HG02623 (cell line): ENCODE measurements at regions not wholly inside any gene's neighbourhood (a gene's known extent, or its start where the extent isn't known, plus 50 kb on each side); places are given as distances from the start of the nearest gene placed in this dataset.
A peak's percentile ranks its signal among the peaks of the same experiment; 100 is the strongest.

ENCODE experiments used
- ATAC-seq: cut with Tn5 transposase; IDR thresholded peaks from one replicate; pipeline ENCODE4 v1.9.1; 2021; ENCODE audit warnings: moderate library complexity; ENCODE audit not compliant: unreplicated experiment

DNA sequence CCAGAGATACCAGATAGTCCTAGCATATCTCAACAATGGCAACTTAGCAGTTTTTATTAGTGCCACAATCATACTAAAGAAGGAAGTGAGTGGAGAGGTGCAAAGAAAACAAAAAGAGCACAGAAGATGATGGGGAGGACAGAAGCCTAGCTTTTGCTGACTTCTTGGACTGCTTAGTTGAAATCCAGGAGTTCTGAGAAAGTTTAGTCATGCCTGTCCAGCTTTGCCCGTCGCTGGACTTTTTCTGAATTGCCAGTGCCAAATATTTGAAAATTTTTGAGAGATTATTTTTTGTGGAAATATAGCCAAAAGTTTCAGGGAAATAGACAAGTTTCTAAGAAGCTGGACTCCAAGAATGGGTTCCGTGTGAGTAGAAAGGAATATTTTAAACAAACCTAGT is 558.7 kb upstream of the TNP1 start:
- ATAC-seq, result no peak

DNA sequence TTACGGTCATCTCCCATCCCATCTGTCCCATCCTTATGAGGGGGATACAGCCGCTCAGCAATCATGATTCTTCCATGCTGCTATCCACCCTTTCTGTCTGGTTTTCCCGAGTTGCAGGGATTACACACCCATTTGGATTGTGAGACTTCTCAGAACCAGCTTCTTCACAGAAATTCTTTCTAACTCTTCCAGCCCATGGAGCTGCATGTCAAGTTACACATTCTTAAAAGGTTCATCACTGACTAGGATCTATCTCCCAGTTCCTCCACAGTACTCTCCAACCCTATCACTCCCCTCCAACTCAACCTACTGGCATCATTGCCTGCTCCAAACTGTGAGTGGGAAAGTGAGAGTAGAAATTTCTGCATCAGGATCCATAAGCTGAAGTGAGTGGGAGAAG is 558.2 kb upstream of the TNP1 start:
- ATAC-seq, result no peak

DNA sequence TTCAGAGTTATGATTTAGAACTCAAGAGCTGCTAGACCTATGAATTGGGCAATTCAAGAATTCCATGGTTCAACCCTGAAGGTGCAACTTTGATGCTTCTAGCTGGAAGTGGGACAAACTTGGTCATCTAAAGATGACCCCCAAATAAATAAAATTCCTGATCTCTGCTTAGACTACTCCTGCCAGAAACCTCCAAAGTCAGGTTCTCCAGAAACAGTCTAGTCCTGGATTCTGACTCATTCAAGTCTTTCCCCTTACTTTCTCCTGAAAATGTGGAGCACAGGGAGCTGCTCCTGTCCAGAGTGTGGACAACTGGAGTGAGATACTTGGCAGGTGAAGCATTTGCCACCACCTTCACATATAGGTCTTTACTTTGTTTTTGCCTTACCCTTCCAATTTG is 557.7 kb upstream of the TNP1 start:
- ATAC-seq, result no peak

DNA sequence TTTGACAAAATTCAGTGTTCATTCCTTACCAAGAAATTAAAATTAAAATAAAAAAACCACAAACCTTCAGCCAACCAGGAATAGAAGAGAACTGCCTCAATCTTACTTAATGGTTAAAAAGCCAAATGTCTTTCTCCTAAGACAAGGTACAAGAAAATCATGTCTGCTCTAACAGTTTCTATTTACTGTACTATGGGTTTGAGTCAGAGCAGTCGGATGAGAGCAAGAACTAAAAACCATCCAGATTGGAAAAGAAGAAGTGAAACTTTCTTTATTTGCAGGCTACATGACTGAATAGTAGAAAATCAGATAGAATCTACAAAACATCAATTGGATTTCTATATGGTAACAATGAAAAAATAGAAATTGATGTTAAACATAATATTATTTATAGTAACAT is 555.5 kb upstream of the TNP1 start:
- peak; percentile 87 for ATAC-seq

DNA sequence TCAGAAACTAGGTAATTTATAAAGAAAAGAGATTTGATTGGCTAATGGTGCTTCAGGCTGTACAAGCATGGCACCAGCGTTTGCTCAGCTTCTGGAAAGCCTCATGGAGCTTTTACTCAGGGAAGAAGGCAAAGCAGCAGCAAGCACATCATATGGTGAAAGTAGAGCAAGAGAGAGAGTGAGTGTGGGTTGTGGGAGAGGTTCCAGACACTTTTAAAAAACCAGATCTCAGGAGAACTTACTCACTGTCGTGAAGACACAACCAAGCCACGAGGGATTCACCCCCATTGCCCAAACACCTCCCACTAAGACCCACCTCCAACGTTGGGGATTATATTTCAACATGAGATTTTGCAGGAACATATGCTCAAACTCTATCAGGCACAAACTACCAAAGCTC is 554.6 kb upstream of the TNP1 start:
- ATAC-seq, result no peak

DNA sequence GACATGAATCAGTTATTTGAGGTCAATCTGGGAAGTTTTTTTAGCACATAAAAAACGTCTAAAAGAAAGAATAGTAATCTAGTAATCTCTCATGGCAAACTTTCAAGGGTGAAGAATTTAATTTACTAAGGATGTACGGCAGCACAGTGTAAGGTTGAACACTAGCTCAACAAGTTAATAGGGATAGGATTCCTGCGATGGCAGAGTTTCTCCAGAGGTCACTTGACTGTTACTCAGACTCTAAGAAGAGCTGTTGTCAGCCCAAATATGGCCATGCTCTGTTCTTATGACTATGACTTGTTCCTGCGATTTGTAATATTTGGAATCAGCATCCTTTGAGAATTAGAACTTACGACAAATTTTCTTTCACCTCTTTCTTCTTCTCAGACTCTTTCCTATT is 553.3 kb upstream of the TNP1 start:
- no peak for ATAC-seq

DNA sequence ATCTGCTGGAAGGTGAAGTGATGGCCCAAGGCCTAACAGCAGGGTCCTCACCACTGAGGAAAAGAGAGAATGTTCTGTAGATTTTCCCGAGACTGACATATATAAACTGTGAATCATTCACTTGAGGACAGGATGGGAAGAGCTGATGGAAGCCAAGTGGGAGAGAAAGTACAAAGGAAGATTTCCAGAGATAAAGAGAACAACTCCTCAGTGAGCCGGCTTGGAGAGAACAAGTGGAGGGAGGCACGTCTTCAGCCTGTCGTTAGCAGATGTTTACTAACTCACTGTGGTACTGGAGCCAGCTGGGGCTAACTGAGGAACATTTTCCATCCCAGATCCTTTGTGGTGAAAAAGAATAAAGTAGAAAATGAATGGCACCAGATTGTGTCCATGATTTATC is 552.9 kb upstream of the TNP1 start:
- no peak for ATAC-seq

DNA sequence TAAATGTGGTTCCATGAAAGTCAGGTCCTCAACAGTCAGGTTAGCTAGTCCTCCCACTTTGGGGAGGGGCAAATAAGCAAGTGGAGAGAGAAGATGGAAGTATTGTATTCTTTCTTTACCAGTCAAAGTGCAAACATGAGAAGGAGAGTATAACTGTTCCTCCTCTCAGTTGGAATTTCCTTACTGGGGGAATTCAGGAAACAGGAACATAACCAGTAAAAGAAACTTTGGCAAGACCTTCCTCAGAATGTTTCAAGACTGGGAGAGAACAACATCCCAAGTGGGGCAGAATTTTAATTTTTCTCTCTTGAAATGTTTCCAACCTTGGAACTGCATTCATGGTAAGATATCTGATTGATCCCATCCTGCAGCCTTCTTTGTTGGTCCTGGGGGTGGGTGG is 552.4 kb upstream of the TNP1 start:
- ATAC-seq, result no peak

DNA sequence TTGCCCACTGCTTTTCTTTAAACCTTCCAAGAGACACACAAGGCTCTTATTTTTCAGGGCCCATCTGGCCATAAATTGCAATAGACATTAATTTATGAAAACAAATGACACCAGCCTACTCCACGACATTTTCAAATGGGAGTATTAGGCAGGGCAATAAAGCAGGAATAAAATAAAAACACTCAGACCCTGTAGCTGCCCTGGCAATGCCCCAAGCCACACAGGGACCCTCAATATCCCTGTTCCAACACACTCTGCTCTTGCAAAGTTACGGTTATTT is 550.8 kb upstream of the TNP1 start:
- no peak for ATAC-seq

DNA sequence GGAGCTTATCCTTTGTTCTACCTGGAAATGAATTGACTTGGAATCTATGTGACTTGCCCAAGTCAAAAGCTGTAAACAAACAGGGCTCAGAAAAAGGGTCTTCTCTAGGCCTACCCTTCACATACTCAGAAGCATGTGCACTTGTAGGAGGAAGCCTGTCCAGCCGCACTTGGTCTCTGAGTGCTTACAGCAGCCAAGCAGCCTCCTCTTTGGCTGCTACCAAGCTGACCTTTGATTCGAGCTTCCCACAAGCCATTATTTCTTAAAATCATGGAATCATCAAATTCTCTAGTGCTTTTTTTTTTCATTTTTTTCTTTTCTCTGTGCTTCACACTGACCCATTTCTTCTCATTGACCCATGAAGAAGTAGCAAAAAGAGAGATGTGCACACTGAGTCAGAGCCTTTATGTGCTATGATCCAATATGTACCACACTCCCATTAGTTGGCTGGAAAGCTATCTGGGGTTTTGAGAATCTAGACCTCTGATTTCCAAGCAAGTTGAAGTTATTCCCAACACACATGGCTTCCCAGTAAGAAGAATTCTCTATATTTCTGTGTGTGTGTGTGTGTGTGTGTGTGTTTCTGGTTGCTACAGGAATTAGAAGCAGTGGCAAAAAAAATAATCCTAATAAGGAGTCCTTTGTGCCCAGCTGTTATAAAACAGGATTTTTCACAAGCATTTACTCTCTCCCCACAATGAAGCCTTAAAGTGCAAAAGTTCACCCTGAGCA is 550.3 kb upstream of the TNP1 start:
- no peak for ATAC-seq

DNA sequence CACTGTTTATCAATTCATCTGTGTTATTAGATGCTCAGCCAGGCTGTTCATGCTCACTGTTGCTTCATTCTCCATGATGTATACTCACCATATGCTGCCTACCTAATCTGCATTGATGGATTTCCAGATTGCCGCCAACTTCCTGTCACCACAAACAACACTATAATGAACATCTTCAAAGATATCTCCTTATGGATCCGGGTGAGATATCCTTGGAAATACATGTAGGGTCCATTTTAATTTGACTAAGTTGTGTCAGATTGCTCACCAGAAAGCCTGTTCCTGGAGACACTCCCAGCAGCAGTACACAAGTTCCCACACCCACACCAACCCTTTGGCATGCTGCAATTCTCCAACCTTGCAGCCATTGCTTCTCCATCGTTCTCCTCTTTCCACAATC is 547.5 kb upstream of the TNP1 start:
- ATAC-seq, result no peak

DNA sequence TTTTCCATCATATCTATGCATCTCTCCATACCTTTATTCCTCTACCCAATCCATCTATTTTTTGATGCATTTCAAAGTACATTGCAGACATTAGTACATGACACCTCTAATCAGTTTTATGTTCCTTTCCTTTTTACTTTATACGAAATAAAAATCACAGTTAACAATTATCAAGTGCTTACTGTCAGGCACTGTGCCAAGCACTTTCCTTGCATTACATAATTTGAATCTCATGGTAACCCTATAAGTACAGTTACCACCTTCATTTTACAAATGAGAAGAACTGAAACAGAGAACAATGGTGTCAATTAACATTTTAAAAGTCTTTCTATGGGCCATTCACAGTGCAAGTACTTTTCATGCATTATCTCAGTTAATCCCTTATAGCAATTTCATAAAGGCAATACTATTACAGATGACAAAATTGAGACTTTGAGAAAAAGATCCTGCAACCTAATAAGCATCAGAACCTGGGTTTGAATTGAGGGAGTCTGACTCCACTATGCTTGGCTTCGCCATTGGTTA is 544.4 kb upstream of the TNP1 start:
- no peak for ATAC-seq

DNA sequence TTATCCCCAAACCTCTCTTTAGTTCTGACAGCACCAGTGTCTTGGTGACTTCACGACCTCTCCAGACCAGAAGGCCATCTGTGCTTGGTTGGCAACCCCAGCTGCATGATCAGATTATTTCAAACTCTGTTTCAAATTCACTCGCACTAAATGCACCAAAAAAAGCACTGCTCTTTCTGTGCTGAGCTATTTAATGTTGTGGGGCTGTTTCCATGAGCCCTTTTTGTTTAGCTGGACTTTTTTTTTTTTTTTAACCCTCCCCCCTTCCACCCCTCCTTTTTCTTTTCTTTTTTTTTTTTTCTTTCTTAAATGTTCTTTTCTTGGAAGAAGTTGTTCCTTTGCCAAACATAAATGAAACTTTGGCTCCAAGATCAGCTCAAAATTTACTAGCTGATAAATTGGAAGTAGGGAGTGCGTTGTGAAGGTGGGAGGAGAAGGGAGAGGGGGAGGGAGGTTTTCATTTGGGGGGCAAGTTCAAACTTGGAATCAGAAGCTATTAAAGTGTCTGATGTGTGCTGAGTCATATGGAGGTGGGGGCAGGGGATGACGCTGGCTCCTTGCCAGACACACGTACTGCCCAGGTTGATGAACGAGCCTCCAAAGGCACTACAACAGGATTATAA is 543.0 kb upstream of the TNP1 start:
- no peak for ATAC-seq

DNA sequence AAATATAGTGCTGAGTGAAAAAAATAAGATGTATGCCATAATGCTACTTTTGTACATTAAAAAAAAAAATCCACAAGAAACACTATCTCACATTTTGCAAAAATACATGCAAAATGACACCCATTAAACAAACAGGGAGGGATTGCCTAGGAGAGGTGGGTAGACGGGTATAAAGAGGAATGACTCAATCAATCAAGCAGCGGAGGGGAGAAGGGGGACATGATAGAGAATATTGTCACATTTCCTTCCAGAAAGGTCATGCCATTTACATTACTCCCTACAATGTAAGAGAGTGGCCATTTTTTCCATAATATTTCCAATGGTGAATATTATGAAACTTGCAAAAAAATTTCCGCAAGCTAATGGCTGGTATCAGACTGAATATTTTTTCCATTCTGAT is 542.3 kb upstream of the TNP1 start:
- no peak for ATAC-seq

DNA sequence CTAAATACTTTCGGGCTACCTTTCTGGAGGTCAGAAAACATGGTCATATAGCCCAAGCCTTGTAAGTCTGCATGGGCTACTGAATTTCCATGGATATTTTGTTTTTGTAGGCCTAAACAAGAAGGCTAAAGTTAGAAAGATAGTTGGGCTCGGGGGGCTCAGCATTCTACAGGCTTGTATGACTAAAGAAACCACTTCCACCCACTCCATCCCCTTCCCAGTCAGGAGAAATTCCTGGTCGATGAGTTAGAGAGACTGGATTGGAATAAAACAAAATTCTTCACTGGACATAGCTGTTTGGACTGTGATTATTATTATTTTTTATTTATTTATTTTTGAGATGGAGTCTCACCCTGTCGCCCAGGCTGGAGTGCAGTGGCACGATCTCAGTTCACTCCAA is 539.4 kb upstream of the TNP1 start:
- ATAC-seq, result no peak

DNA sequence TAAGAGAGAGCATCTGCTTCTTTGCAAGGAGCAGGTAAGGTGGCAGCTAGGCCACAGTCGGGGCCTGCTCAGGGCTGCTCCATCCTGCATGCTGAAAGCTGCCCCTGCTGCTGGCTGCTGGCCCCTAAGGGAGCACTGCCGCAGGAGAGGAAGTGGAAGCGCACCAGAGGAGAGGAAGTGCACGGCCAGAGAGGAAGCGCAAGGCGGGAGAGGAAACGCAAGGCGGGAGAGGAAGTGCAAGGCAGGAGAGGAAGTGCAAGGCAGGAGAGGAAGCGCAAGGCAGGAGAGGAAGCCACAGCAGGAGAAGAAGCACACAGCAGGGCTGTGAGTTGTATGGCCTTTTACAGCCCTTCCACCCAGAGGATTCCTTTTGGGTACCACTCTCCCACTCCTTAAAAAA is 539.0 kb upstream of the TNP1 start:
- no peak for ATAC-seq

DNA sequence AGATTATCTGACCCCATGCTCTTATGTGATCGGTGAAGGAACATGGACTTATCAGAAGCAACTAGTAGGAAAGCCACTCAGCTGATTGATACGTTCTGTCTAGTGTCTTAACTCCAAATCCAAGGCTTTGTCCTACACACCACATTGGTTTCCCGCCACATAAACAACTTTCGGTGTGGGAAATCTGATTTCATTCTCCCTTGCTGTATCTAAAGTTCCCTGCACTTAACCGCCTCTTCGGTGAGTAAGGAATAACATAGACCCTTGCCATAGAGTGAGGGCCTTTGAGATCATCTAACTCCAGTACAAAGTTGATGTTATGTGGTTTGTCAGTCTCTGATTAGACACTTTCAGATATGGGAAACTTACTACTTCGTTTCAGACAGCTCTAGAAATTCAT is 538.2 kb upstream of the TNP1 start:
- ATAC-seq, result no peak

DNA sequence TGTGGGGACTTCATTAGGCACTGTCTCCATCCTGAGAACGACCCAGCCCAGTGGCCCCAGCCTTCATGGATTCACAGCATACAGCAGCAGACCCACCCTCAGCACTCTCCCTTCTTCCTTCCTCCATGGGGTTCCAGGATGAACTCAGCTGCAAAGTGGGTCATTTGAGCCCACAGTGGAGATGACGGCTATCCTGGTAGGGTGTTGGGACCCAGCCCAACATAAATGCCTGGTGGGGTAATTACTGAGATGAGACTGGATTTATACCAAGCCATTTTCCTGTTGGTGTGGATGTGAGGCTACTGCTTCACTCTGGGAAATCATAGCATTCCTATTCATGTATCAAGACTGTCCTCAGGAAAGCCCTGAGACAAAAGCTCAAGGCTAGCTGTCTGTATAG is 536.7 kb upstream of the TNP1 start:
- no peak for ATAC-seq

DNA sequence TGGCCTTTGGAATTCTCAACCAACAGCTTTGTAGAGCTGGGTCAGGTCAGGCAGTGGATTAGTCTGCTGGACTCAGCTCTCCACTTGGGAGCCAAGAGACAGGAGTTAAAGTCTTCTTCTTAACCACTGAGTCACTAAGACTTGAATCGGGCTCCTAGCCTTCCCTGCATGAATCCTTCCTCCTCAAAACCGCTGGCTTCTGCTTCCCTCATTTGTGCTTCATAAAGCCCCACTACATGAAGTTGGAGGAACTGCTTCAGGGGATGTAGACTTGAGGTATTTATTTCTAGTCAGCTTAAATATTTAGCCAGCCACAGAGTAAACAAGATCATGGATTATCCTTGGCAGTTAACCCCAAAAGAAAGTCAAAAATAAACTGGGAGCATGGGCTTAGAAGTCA is 536.3 kb upstream of the TNP1 start:
- no peak for ATAC-seq

DNA sequence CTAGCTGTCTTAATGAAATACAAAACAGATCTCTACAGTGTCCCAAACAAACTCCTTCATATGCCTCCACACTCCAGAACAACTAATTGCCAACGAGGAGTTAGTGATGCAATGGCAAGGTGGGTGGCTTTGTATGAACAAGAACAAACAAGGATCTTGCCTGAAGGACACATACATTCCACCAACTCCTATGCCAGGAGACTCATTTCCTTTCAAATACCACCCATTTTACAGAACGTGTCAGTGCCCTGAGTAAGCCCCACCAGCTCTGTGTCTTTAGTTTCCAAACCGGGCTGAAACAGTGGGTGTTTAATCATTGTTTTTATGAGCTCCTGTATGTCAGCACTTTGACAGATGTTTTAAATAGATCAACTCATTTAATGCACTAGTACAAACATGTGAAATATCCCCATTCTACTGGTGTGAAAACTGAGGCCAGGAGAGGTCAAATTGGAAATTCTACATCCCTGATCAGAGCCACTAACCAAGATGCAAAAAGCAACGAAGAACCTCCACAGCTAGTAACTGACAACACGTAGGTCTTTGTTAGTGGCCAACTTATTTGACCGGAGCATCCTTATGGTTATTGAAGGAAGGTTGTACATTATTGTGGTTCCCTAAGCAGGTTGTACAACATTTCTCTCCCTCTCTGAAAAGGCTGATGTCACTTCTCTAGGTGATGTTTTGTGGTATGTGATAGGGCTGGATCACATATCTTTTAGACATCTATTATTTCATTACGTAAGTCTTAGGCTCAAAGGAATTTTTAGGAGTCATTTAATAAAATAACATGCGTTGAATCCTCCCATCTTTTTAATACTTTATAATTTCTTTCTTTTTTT is 534.9 kb upstream of the TNP1 start:
- no peak for ATAC-seq

DNA sequence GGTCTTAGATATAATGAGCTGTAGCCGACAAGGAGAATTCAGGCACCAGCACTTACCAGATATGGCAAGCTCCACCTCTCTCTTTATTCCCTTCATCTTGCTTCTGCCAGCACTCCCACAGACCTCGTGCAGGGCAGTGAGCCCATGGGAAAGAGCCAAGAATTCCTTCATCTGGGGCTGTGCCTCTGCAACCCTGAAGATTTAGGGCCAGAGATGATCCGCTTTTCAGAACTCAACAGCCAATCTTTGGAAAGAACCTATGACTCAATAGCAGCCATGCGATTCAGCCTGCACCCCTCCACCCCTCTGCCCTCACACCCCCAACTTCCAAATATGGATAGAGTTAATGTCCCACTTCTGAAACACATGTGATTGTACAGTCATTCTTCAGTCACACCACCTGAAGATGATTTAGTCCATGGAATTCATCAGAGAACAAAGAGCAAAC is 533.7 kb upstream of the TNP1 start:
- no peak for ATAC-seq

DNA sequence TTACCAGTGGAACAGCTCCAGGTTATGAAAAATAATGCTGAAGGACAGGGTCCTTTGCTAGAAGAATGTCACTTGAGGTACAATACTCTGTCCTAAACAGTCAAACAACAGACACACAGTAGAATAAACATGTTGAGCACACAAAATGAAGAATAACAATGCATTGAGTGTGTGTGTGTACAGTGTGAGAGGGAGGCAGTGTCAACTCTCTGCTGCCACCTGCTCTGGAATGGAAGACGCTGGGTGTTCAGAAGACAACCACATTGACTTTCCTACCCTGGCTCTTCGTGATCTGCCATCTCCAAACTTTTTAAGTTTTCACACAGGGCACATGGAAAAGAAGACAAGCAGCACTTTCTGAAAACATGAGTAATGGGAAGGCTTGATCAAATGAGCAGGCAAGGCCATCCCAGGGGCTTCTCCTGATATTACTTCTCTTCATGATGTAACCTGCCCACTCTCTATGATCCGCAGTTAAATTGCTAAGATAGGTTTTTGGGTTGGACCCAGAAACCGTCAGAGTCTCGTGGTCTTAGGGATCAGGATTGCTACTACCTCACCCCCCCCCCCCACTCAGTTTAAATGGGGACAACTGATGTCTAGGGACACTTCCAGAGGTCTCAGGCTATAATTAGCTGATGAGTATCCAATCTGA is 533.2 kb upstream of the TNP1 start:
- ATAC-seq, result no peak
